ENCODE measurements at regions not wholly inside any gene's neighbourhood (a gene's known extent, or its start where the extent isn't known, plus 50 kb on each side); places are given as distances from the start of the nearest gene placed in this dataset.

- no peaks in the 10 kb centered on the region for H3K4me1 ChIP-seq
- H3K36me3 ChIP-seq = no peaks in the 10 kb centered on the region
- H3K4me3 ChIP-seq = no peak overlapping the region
- intact Hi-C loops (cut with DNase I; ENCODE audit: low total_unique reads) = no loop called here
- no peaks in the 10 kb centered on the region for H3K27me3 ChIP-seq
- no peak for DNase-seq (ENCODE audit: low spot score in 2 of 2)
- TF ChIP-seq, protein P1, sequence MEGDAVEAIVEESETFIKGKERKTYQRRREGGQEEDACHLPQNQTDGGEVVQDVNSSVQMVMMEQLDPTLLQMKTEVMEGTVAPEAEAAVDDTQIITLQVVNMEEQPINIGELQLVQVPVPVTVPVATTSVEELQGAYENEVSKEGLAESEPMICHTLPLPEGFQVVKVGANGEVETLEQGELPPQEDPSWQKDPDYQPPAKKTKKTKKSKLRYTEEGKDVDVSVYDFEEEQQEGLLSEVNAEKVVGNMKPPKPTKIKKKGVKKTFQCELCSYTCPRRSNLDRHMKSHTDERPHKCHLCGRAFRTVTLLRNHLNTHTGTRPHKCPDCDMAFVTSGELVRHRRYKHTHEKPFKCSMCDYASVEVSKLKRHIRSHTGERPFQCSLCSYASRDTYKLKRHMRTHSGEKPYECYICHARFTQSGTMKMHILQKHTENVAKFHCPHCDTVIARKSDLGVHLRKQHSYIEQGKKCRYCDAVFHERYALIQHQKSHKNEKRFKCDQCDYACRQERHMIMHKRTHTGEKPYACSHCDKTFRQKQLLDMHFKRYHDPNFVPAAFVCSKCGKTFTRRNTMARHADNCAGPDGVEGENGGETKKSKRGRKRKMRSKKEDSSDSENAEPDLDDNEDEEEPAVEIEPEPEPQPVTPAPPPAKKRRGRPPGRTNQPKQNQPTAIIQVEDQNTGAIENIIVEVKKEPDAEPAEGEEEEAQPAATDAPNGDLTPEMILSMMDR (IDR thresholded peaks at IDR 0.05) = no peak
- TF ChIP-seq POLR2AphosphoS5 (IDR thresholded peaks at IDR 0.05) = no peak
- TF ChIP-seq POLR2A (IDR thresholded peaks at IDR 0.05) = no peak
- no peak overlapping the region for H3K27ac ChIP-seq
- no peaks in the 10 kb centered on the region for H3K9me3 ChIP-seq
Measured at GRCh38 chr18:1003499-1003898, 98.8 kb downstream of the ADCYAP1 start.

DNA sequence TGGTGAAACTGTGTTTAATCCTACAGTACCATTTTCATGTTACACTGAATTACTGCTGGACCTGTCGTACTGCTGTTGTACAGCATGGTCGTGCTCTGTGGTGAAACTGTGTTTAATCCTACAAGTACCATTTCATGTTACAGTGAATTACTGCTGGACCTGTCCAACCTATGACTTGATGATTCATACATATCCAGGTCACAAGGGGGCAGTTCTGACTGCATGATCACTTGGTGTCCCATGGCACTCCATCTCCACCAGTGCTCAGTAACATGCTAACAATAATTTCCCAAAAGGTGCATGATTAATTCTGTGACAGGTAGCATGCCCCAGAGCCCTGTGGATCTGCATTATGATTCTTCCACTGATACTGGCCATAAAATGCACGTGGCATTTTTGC lies 101.6 kb downstream of the ADCYAP1 start:
- DNase-seq (ENCODE audit: low spot score in 2 of 2) = no peak
- no peak for TF ChIP-seq POLR2AphosphoS5 (IDR thresholded peaks at IDR 0.05)
- TF ChIP-seq, protein P1 (IDR thresholded peaks at IDR 0.05) = no peak
- Histone ChIP-seq H3K9me3 (no peaks in the 10 kb centered on the region), H3K36me3 (no peaks in the 10 kb centered on the region), H3K4me3 (no peak overlapping the region), H3K27ac (no peak overlapping the region), H3K4me1 (no peaks in the 10 kb centered on the region), H3K27me3 (no peaks in the 10 kb centered on the region)
- intact Hi-C loops (cut with DNase I; ENCODE audit: low total_unique reads) = no loop called here

GRCh38 chr18:1006965-1007364 lies 102.3 kb downstream of the ADCYAP1 start:
- Histone ChIP-seq H3K36me3 (no peaks in the 10 kb centered on the region), H3K9me3 (no peaks in the 10 kb centered on the region), H3K4me1 (no peaks in the 10 kb centered on the region), H3K27me3 (no peaks in the 10 kb centered on the region), H3K27ac (no peak overlapping the region), H3K4me3 (no peak overlapping the region)
- TF ChIP-seq, protein P1 (IDR thresholded peaks at IDR 0.05) = no peak
- TF ChIP-seq POLR2A (IDR thresholded peaks at IDR 0.05) (no peak), POLR2AphosphoS5 (IDR thresholded peaks at IDR 0.05) (no peak)
- no peak for DNase-seq (ENCODE audit: low spot score in 2 of 2)
- intact Hi-C loops (cut with DNase I; ENCODE audit: low total_unique reads) = no loop called here

DNA sequence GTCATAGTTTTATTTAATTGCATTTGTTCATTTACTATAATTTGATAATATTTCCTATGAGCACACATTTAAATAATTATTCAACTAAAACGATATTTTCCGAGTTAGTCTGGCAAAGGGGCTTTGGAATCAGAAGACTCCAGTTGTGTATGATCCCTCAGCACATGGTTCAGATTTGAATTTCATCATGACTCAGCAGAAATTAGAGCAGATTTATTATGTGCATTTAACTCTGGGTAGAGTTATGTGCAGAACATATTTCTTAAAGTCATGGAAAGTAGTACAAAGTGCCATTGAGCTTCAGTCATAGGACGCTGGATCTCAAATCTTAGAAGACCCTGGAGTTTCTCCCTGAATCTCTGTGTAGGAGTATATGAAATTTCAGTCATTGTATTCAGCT lies 106.7 kb downstream of the ADCYAP1 start:
- no peaks in the 10 kb centered on the region for H3K36me3 ChIP-seq
- H3K4me1 ChIP-seq = no peaks in the 10 kb centered on the region
- intact Hi-C loops (cut with DNase I; ENCODE audit: low total_unique reads) = no loop called here
- no peak overlapping the region for H3K27ac ChIP-seq
- H3K27me3 ChIP-seq = no peaks in the 10 kb centered on the region
- DNase-seq (ENCODE audit: low spot score in 2 of 2) = no peak
- H3K9me3 ChIP-seq = no peaks in the 10 kb centered on the region
- no peak overlapping the region for H3K4me3 ChIP-seq
- TF ChIP-seq POLR2A (IDR thresholded peaks at IDR 0.05) (no peak), POLR2AphosphoS5 (IDR thresholded peaks at IDR 0.05) (no peak)
- TF ChIP-seq, protein P1 (IDR thresholded peaks at IDR 0.05) = no peak

- no peak for DNase-seq (ENCODE audit: low spot score in 2 of 2)
- Histone ChIP-seq H3K36me3 (no peaks in the 10 kb centered on the region), H3K9me3 (no peaks in the 10 kb centered on the region), H3K4me3 (no peak overlapping the region), H3K27ac (no peak overlapping the region), H3K4me1 (no peaks in the 10 kb centered on the region), H3K27me3 (no peaks in the 10 kb centered on the region)
- TF ChIP-seq POLR2A (IDR thresholded peaks at IDR 0.05) (no peak), POLR2AphosphoS5 (IDR thresholded peaks at IDR 0.05) (no peak)
- intact Hi-C loops (cut with DNase I; ENCODE audit: low total_unique reads) = no loop called here
Measured at GRCh38 chr18:1012775-1013174, 108.1 kb downstream of the ADCYAP1 start.

DNA sequence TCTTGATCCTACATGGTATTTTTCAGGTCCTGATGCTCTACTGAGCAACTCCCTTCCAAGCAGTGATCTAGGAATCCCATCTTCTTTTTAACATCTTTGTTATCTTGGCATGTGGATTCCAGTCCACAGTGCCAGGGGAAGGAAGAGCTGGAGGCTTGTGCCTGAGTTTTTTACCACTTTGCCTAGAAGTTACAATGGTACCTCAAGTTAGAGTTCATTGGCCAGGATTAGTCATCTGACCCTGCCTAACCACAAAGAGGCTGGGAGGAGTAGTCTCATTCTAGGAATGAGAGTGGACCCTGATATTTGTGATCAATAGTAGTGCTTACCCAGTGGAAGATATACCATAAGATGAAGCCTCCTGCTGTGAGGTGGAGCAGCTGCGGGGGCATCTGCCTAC lies 109.3 kb downstream of the ADCYAP1 start:
- DNase-seq (ENCODE audit: low spot score in 2 of 2) = no peak
- no peaks in the 10 kb centered on the region for H3K36me3 ChIP-seq
- H3K27ac ChIP-seq = no peak overlapping the region
- no peaks in the 10 kb centered on the region for H3K4me1 ChIP-seq
- H3K4me3 ChIP-seq = no peak overlapping the region
- no peak for TF ChIP-seq POLR2AphosphoS5 (IDR thresholded peaks at IDR 0.05)
- TF ChIP-seq, protein P1 (IDR thresholded peaks at IDR 0.05) = no peak
- TF ChIP-seq POLR2A (IDR thresholded peaks at IDR 0.05) = no peak
- H3K27me3 ChIP-seq = no peaks in the 10 kb centered on the region
- H3K9me3 ChIP-seq = no peaks in the 10 kb centered on the region
- intact Hi-C loops (cut with DNase I; ENCODE audit: low total_unique reads) = no loop called here

Data from breast epithelium (tissue), 4 donors.